AG09309 (cell line): ENCODE measurements at regions not wholly inside any gene's neighbourhood (a gene's known extent, or its start where the extent isn't known, plus 50 kb on each side); places are given as distances from the start of the nearest gene placed in this dataset.

Experiments used
- DNase-seq: peaks from one replicate; pipeline ENCODE4 v3.0.0-alpha.2; 2010; ENCODE audit warnings: low read depth
- H3K4me3 ChIP-seq: 2 replicates; pipeline ENCODE4 v1.5.1; 2011; ENCODE audit warnings: mild to moderate bottlenecking, low read depth, low read length, moderate library complexity; ENCODE audit not compliant: control insufficient read depth
- CTCF ChIP-seq: IDR thresholded peaks from 2 replicates; pipeline ENCODE4 v1.5.1; 2011; ENCODE audit warnings: mild to moderate bottlenecking, low read depth, low read length, inconsistent platforms; ENCODE audit not compliant: insufficient read depth, control insufficient read depth; ENCODE audit errors: missing control alignments

- DNase-seq: no peak
- TF ChIP-seq CTCF: no peak
These were observed 172.2 kb downstream of the RPLP1 start for GRCh38 chr15:69624816-69625215.

GRCh38 chr15:69625328-69625727 is 172.7 kb downstream of the RPLP1 start:
- no peak for DNase-seq
- no peak overlapping the region for H3K4me3 ChIP-seq
- TF ChIP-seq CTCF: no peak

More at GRCh38 chr15:69624816-69625215, 172.2 kb downstream of the RPLP1 start:
- H3K4me3 ChIP-seq: no peak overlapping the region

- no peak overlapping the region for H3K4me3 ChIP-seq
- no peak for DNase-seq
- no peak for TF ChIP-seq CTCF
These were observed 173.8 kb downstream of the RPLP1 start for GRCh38 chr15:69626095-69627066.

GRCh38 chr15:69627548-69628158 is 175.0 kb downstream of the RPLP1 start:
- no peak for TF ChIP-seq CTCF
- DNase-seq: no peak
- no peak overlapping the region for H3K4me3 ChIP-seq

GRCh38 chr15:69628256-69629093 is 175.9 kb downstream of the RPLP1 start:
- no peak for DNase-seq
- H3K4me3 ChIP-seq: no peak overlapping the region
- TF ChIP-seq CTCF: no peak

GRCh38 chr15:69629631-69630161 is 177.1 kb downstream of the RPLP1 start:
- no peak for TF ChIP-seq CTCF
- no peak overlapping the region for H3K4me3 ChIP-seq
- DNase-seq: no peak
